IPS-18c (cell line): ENCODE measurements at regions not wholly inside any gene's neighbourhood (a gene's known extent, or its start where the extent isn't known, plus 50 kb on each side); places are given as distances from the start of the nearest gene placed in this dataset.

Source experiments
- H3K4me3 ChIP-seq: 2 replicates; pipeline ENCODE4 v1.7.0; 2013; ENCODE audit warnings: low read depth, mild to moderate bottlenecking, low read length, moderate library complexity; ENCODE audit not compliant: insufficient read depth
- H3K9me3 ChIP-seq: one replicate; pipeline ENCODE4 v1.6.1; 2013; ENCODE audit warnings: mild to moderate bottlenecking, low read length, moderate library complexity; ENCODE audit not compliant: control insufficient read depth, insufficient read depth

DNA sequence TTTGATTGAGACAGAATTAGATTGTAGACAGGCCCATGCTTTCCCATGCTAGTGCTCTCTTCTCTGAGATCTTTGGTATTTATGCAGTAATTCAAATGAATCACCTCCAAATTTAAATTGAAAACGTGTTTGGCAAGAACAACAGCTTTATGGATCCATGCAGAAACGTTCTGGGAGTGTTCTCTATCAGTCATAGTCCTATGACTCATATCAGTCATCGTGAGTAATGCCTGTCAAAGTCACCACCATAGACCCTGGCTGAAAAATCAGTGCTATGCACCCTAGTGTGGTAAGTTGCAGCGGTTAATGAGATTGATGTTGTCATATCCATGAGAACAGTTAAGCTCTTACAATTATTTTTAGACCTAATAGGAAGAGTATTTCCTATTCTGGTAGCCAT, 90.1 kb upstream of the FOXG1 start:
- H3K4me3 ChIP-seq = no peak overlapping the region
- H3K9me3 ChIP-seq = no peaks in the 10 kb centered on the region

DNA sequence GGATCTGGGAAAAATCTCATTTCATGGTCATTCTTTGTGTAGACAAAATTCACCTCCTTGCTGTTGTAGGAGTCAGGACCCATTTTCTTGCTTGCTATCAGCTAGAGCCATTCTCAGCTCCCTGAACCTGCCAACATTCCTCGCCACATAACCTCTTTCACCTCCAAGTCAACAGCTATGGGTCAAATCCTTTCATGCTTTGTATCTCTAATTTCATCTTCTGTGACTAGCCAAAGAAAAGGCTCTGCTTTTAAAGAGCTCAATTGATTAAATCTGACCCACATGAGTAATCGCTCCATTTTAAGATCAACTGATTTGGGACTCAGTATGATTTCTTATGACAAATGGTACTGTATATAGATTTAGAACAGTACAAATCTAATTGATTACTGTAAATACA, 89.2 kb upstream of the FOXG1 start:
- no peaks in the 10 kb centered on the region for H3K9me3 ChIP-seq
- no peak overlapping the region for H3K4me3 ChIP-seq

DNA sequence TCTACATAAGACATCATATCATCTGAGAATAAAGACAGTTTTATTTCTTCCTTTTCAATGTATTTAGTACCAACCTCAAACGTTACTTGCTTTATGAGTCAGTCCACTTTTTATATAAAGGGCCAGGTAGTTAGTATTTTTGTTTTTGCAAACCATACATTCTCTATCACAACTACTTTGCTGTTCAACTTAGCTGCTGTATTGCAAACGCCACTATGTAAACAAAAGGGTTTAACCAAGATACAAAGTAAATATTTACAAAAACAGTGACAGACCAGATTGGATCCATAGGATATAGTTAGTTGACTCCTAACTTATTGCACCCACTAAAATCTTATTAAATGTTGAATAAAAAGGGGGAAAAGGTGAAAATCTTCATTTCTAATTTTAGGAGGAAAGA, 87.7 kb upstream of the FOXG1 start:
- no peak overlapping the region for H3K4me3 ChIP-seq

DNA sequence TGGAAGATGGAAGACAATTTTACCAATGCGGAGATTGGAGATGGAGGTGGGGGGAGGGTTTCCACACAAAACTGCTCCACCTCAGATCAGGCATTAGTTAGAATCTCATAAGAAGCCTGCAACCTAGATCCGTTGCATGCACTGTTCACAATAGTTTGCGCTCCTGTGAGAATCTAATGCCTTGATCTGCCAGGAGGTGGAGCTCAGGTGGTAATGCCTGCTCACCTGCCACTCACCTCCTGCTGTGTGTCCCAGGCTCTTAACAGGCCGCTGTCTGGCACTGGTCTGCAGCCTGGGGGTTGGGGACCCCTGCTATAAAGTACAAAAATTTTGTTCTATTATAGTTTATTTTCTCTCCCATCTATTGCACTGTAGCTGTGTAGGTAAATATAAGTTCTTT, 84.9 kb upstream of the FOXG1 start:
- H3K9me3 ChIP-seq = no peaks in the 10 kb centered on the region

More for the DNA sequence above, 87.7 kb upstream of the FOXG1 start:
- no peaks in the 10 kb centered on the region for H3K9me3 ChIP-seq

DNA sequence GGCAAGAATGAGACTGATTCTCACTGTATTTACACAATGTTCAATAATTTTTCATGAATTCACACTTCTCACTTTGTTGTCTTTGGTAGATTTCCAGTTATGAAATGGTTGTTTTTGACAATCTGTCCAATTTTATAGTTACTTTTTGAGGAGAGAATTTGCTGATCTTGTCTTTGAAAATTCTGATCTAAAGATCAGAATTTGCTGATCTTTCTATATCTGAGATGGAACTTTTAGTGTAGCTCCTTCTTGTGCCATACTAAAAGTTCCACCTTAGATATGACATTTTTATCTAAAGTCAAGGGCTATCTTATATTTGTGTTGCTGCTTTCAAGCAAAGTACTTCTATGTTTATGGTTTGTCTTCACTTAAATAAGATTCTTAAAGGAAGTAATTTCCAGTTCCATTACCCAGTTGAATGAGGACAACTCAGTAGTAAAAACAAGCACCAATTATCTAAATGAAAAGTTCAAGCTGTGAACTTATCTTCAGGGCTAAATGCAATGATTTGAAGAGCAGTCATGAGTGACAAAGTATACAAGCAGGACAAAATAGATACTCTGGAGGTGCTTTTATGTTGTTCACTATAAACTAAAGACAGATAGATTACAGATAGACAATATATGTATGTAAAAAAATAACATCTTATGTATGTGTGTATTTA, 76.4 kb upstream of the FOXG1 start:
- H3K9me3 ChIP-seq = no peaks in the 10 kb centered on the region
- H3K4me3 ChIP-seq = no peak overlapping the region

More for the DNA sequence above, 84.9 kb upstream of the FOXG1 start:
- H3K4me3 ChIP-seq = no peak overlapping the region

DNA sequence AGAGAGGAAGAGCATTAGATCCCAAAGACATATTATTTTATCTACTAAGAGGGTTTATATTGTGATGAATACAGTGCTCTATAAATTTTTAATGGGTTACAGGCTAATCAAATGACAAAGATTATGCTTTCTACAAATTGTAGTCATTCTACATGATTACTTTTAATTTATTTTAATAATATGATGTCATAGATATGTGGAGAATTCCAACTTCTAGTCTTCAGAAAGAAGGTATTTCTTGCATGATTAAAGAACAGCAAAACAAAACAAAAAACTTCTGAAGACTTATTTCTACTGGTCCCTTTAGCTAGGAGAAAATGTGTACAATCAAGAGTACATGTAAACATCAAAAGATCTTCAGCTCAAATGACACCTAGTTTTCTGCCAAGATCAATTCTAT, 71.5 kb upstream of the FOXG1 start:
- H3K4me3 ChIP-seq = no peak overlapping the region

DNA sequence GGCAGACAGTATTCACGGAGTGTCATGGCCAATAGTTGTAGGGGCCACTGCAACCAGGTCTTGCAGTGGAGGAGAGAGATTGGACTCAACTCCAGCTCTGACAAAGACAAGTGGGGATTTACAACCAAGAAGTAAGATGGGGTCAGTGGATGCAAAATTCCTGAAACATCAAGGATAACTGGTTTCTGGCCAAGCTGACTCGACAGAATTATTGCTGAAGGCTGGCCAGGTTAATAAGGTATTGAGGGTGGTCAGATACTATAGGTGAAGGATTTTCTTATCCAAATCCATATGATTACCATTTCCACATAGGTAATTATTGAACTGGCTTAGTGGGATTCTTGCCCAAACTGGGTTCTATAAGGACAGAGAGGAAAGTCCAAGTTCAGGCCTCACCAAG, 64.9 kb upstream of the FOXG1 start:
- Histone ChIP-seq H3K4me3 (no peak overlapping the region), H3K9me3 (peaks cover 2% of the 10 kb centered on the region)

More for the DNA sequence above, 71.5 kb upstream of the FOXG1 start:
- no peaks in the 10 kb centered on the region for H3K9me3 ChIP-seq

DNA sequence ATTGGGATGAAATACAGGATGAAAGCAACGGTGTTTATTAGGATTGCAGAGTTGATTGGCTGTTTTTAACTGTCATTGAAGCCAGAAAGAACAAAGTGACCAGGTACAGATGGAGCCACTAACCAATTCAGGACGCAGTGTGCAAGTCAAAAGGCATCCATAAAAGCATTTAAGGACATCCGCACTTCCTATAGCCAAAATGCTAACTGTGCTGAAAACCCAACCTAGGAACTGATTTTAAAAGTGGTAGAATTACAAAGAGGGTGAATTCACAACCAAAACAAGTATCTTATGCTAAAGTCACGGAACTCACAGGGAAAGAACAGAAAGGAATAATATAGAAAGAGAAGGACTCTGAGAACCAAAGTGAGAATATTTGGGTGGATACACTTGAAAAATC, 63.1 kb upstream of the FOXG1 start:
- H3K9me3 ChIP-seq = peaks cover 2% of the 10 kb centered on the region

DNA sequence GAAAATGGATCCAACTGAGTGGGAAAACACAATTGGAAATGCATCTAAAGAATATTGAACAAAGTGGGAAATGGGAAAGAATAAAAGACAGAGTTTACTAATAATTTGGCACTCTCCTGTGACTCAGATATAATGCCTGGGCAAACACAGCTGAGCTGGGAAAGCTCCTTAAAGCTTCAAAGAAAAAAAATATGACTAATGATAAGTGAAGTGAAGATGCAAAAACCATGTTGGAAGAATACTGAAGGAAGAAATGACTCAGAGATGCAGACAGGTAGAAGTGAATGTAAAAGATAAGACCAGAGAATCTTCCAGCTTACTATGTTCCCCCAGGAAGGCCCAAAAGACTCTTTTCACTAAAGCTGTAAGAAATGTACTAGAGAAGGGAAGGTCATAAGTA, 62.4 kb upstream of the FOXG1 start:
- Histone ChIP-seq H3K4me3 (no peak overlapping the region), H3K9me3 (peaks cover 2% of the 10 kb centered on the region)

More for the DNA sequence above, 63.1 kb upstream of the FOXG1 start:
- H3K4me3 ChIP-seq = no peak overlapping the region

DNA sequence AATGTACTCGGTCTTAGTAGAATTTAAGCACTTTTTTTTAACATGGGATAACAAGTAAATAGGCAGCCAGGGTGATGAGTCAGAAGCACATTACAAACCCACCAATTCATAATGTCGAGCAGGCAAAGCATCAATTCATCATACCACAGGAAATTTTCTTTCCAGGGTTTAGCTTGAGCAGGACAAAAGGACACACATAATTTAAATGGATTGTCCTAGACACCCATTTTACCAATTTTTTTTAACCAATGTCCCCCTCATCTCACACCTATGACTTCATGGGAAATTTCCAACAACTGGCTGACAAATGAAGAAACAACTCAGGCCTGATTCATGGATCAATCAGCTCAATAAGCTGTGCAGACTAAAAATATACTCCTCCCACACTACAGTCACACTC, 58.8 kb upstream of the FOXG1 start:
- H3K4me3 ChIP-seq = no peak overlapping the region
- peaks cover 2% of the 10 kb centered on the region for H3K9me3 ChIP-seq

DNA sequence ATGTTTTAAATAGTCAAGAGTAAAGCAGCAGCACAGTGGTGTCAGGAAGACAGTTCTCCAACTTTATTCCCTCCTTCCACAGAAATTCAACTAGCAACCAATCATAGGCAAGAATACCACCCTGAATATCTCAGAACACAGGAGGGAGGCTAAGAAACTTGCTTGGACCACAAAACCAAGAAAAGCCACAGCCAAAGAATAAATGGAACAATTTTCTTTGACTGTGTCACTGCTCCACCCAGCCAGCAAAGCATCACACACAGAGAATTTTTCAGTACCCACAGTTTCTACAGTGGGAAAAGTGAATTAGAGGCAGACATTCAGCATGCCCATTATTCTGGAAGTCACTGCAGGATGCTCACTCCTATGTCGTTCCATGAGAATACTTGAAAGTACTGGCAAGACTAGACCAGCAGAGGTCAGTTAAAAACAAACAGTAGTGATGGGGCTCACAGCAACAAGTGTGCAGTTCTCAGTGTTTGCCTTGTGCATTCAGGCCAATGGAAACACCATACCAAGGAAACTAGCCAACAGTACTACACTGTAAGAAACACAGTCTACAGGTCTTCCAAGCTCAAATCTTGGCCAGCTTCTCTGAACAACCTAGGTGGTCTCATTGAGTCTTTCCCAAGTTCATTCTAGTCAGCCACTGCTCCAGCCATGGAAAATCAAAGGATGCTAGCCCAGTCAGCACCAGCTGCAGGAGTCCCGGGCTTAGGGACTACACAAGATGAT, 56.8 kb upstream of the FOXG1 start:
- Histone ChIP-seq H3K4me3 (no peak overlapping the region), H3K9me3 (peaks cover 2% of the 10 kb centered on the region)
